ENCODE measurements at regions not wholly inside any gene's neighbourhood (a gene's known extent, or its start where the extent isn't known, plus 50 kb on each side); places are given as distances from the start of the nearest gene placed in this dataset.

DNA sequence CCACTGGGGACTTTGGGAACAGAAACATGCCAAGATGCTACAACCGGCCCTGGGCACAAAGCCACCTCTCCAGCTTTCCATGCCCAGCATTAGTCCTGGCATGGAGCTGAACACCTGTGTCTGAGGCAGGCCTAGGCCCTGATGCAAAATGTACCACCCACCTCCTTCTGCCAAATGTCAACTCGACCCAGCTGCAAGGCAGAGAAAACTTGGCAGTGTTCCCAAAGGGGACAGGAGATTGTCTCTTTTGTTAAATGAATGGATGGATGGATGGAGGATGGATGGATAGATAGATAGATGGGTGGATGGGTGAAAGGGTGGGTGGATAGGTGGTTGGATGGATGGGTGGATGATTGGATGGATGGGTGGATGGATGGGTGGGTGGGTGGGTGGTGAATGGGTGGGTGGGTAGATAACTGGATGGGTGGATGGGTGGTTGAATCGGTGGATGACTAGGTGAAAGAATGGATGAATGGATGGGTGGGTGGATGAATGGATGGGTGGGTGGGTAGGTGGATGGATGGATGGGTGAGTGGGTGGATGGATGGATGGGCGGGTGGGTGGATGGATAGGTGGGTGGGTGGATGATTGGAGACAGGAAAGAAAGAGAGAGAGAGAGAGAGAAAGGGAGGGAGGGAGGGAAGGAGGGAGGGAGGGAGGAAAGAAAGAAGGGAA is 73.4 kb upstream of the TNRC6C start:
- no peak overlapping the region for H3K9ac ChIP-seq (ENCODE audit: low read length)
- no peaks in the 10 kb centered on the region for H4K20me1 ChIP-seq (ENCODE audit: low read depth, low read length)
- H3K79me2 ChIP-seq (ENCODE audit: insufficient read depth, low read length), result no peaks in the 10 kb centered on the region
- H3K9me3 ChIP-seq (ENCODE audit: insufficient read depth, low read length), result no peaks in the 10 kb centered on the region
- H3K27ac ChIP-seq (ENCODE audit: low read depth, low read length), result no peak overlapping the region
- H3K4me3 ChIP-seq (ENCODE audit: insufficient read depth, low read length, poor library complexity, severe bottlenecking), result no peak overlapping the region
- no peaks in the 10 kb centered on the region for H3K27me3 ChIP-seq (ENCODE audit: low read length)
- TF ChIP-seq, protein P1, sequence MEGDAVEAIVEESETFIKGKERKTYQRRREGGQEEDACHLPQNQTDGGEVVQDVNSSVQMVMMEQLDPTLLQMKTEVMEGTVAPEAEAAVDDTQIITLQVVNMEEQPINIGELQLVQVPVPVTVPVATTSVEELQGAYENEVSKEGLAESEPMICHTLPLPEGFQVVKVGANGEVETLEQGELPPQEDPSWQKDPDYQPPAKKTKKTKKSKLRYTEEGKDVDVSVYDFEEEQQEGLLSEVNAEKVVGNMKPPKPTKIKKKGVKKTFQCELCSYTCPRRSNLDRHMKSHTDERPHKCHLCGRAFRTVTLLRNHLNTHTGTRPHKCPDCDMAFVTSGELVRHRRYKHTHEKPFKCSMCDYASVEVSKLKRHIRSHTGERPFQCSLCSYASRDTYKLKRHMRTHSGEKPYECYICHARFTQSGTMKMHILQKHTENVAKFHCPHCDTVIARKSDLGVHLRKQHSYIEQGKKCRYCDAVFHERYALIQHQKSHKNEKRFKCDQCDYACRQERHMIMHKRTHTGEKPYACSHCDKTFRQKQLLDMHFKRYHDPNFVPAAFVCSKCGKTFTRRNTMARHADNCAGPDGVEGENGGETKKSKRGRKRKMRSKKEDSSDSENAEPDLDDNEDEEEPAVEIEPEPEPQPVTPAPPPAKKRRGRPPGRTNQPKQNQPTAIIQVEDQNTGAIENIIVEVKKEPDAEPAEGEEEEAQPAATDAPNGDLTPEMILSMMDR (IDR thresholded peaks at IDR 0.05; ENCODE audit: insufficient read depth, low read length, poor library complexity, severe bottlenecking), result no peak
- TF ChIP-seq EZH2phosphoT487 (conservative IDR thresholded peaks at IDR 0.05; ENCODE audit: low read length), result no peak
- no peaks in the 10 kb centered on the region for H3K9me2 ChIP-seq (replicated peaks; ENCODE audit: insufficient read depth, low read length)
- H2AFZ ChIP-seq (ENCODE audit: low read depth, low read length, severe bottlenecking), result no peak overlapping the region
- H3K36me3 ChIP-seq (ENCODE audit: low read length), result no peaks in the 10 kb centered on the region
- H3K4me2 ChIP-seq (ENCODE audit: low read depth, low read length, poor library complexity, severe bottlenecking), result no peak overlapping the region
- H3F3A ChIP-seq (ENCODE audit: insufficient read depth), result no peaks in the 10 kb centered on the region

DNA sequence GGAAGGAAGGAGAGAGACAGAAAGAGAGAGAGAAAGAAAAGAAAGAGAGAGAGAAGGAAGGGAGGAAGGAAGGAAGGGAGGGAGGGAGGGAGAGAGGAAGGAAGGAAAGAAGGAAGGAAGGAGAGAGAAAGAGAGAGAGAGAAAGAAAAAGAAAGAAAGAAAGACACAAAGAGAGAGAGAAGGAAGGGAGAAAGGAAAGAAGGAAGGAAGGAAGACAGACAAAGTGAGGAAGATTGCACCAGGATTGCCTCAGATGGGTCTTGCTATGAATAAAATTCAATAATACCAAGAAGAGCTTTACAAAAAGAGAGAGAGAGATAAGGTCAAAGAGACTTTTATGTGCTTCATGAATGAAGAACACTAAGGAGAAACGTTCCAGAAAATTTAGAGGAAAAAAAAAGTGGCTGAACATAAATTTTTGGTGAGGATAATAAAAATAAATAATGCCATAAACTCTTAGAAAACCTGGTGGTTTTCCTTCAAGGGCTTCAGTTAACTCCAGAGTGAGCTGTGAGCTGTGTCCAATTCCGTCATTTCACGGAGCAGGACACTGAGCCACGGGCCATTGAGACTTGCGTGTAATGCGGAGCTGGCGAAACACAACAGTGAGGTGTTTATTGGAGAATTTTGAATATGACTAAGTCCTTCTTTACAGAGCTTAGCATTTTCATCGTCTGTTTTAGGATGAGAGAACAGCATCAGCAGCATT is 72.7 kb upstream of the TNRC6C start:
- H3K9me2 ChIP-seq (replicated peaks; ENCODE audit: insufficient read depth, low read length), result no peaks in the 10 kb centered on the region
- no peaks in the 10 kb centered on the region for H4K20me1 ChIP-seq (ENCODE audit: low read depth, low read length)
- H3K36me3 ChIP-seq (ENCODE audit: low read length), result no peaks in the 10 kb centered on the region
- H3K79me2 ChIP-seq (ENCODE audit: insufficient read depth, low read length), result no peaks in the 10 kb centered on the region
- no peak overlapping the region for H3K4me3 ChIP-seq (ENCODE audit: insufficient read depth, low read length, poor library complexity, severe bottlenecking)
- no peaks in the 10 kb centered on the region for H3K9me3 ChIP-seq (ENCODE audit: insufficient read depth, low read length)
- H3K27ac ChIP-seq (ENCODE audit: low read depth, low read length), result no peak overlapping the region
- no peaks in the 10 kb centered on the region for H3K27me3 ChIP-seq (ENCODE audit: low read length)
- no peak overlapping the region for H2AFZ ChIP-seq (ENCODE audit: low read depth, low read length, severe bottlenecking)
- H3F3A ChIP-seq (ENCODE audit: insufficient read depth), result no peaks in the 10 kb centered on the region
- H3K4me2 ChIP-seq (ENCODE audit: low read depth, low read length, poor library complexity, severe bottlenecking), result no peak overlapping the region
- no peak for TF ChIP-seq EZH2phosphoT487 (conservative IDR thresholded peaks at IDR 0.05; ENCODE audit: low read length)
- TF ChIP-seq, protein P1 (IDR thresholded peaks at IDR 0.05; ENCODE audit: insufficient read depth, low read length, poor library complexity, severe bottlenecking), result no peak
- no peak overlapping the region for H3K9ac ChIP-seq (ENCODE audit: low read length)

DNA sequence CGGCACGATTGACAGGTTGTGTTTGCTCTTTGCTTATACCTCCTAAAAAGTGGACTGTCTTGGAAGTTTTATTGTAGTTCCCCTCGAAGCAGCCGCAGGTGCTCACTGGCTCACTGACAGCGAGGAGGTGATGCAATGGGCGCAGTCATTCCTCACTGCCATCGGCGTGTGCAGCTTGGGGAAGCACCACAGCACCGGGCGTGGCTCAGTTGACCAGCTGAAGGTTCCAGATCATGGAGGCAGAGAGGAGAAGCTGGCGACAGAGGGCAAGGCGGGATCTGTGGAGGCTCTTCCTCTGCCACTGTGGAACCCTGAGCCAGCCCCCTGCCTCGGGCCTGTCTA is 72.1 kb upstream of the TNRC6C start:
- H3K27me3 ChIP-seq (ENCODE audit: low read length), result no peaks in the 10 kb centered on the region

More for the DNA sequence above, 72.1 kb upstream of the TNRC6C start:
- H3K4me3 ChIP-seq (ENCODE audit: insufficient read depth, low read length, poor library complexity, severe bottlenecking), result no peak overlapping the region
- H3K79me2 ChIP-seq (ENCODE audit: insufficient read depth, low read length), result no peaks in the 10 kb centered on the region
- H3K36me3 ChIP-seq (ENCODE audit: low read length), result no peaks in the 10 kb centered on the region
- no peak overlapping the region for H2AFZ ChIP-seq (ENCODE audit: low read depth, low read length, severe bottlenecking)
- no peaks in the 10 kb centered on the region for H4K20me1 ChIP-seq (ENCODE audit: low read depth, low read length)
- no peak overlapping the region for H3K27ac ChIP-seq (ENCODE audit: low read depth, low read length)
- H3K9ac ChIP-seq (ENCODE audit: low read length), result no peak overlapping the region
- H3K9me3 ChIP-seq (ENCODE audit: insufficient read depth, low read length), result no peaks in the 10 kb centered on the region
- TF ChIP-seq, protein P1 (IDR thresholded peaks at IDR 0.05; ENCODE audit: insufficient read depth, low read length, poor library complexity, severe bottlenecking), result no peak
- no peak for TF ChIP-seq EZH2phosphoT487 (conservative IDR thresholded peaks at IDR 0.05; ENCODE audit: low read length)
- no peak overlapping the region for H3K4me2 ChIP-seq (ENCODE audit: low read depth, low read length, poor library complexity, severe bottlenecking)
- no peaks in the 10 kb centered on the region for H3K9me2 ChIP-seq (replicated peaks; ENCODE audit: insufficient read depth, low read length)
- no peaks in the 10 kb centered on the region for H3F3A ChIP-seq (ENCODE audit: insufficient read depth)
